Endothelial cell of umbilical vein (primary cell): ENCODE measurements at regions not wholly inside any gene's neighbourhood (a gene's known extent, or its start where the extent isn't known, plus 50 kb on each side); places are given as distances from the start of the nearest gene placed in this dataset.

Source experiments
- BruUV-seq: library from RNA; stranded (reverse); fragments of 400-500 nt; replicated peaks from 2 replicates; lab custom pipeline; 2021; lab: Mats Ljungman, UMichigan
- CTCF ChIA-PET: fragments of 300-600, 350-600 bp; sonication (Branson Sonifier 250); formaldehyde crosslinking; loops from one replicate; lab custom pipeline; 2021; ENCODE audit warnings: antibody characterized with exemption, inconsistent platforms; lab: Charles Lee
- POLR2A ChIA-PET: fragments of 300-600, 350-600 bp; sonication (Branson Sonifier 250); formaldehyde crosslinking; loops from one replicate; lab custom pipeline; 2021; ENCODE audit warnings: antibody characterized with exemption, inconsistent platforms; lab: Charles Lee
- DNase-seq: peaks from one replicate; pipeline ENCODE4 v3.0.0-alpha.2; 2011; ENCODE audit warnings: low read depth, low spot score
- FAIRE-seq: peaks from 2 replicates; lab custom pipeline; 2011; peaks lifted over from hg19 to GRCh38; lab: Jason Lieb, UNC
- H2AFZ ChIP-seq: 2 replicates; pipeline ENCODE4 v1.6.0; 2012; ENCODE audit warnings: low read depth, low read length, control low read depth, inconsistent platforms
- H3K27ac ChIP-seq: 2 replicates; pipeline ENCODE4 v1.5.1; 2011; ENCODE audit warnings: low read depth, mild to moderate bottlenecking, control low read depth, low read length, moderate library complexity; ENCODE audit not compliant: insufficient read depth
- H3K27me3 ChIP-seq, 2 experiments: 2 replicates each; pipeline versions ENCODE4 v1.6.0 to v1.6.1; 2011; ENCODE audit warnings: low read length in 2 of 2, mixed read lengths in 1 of 2; ENCODE audit not compliant: control insufficient read depth in 2 of 2, insufficient read depth in 2 of 2
- H3K36me3 ChIP-seq, 2 experiments: 2 replicates in 1 of 2; 3 replicates in 1 of 2; pipeline ENCODE4 v1.5.1; 2011; ENCODE audit warnings: low read length in 2 of 2, mild to moderate bottlenecking in 1 of 2, moderate library complexity in 1 of 2; ENCODE audit not compliant: control insufficient read depth in 2 of 2, insufficient read depth in 2 of 2; ENCODE audit errors: extremely low read depth in 1 of 2
- H3K4me1 ChIP-seq: 3 replicates; pipeline ENCODE4 v1.5.1; 2011; ENCODE audit warnings: mild to moderate bottlenecking, low read length; ENCODE audit not compliant: control insufficient read depth, insufficient read depth; ENCODE audit errors: extremely low read depth
- H3K4me2 ChIP-seq: 2 replicates; pipeline ENCODE4 v1.6.1; 2011; ENCODE audit warnings: low read length, control low read depth, mixed read lengths; ENCODE audit not compliant: insufficient read depth
- H3K4me3 ChIP-seq, 3 experiments: fragments of 200-600 bp in 1 of 3; sonication (generic), shearing (Covaris generic) in 1 of 3; replicated peaks in 1 of 3; 2 replicates each; pipeline ENCODE4 v1.5.1; 2011 to 2016; ENCODE audit warnings: control low read depth in 3 of 3, low read length in 3 of 3, mild to moderate bottlenecking in 2 of 3, inconsistent platforms in 1 of 3, low read depth in 1 of 3, moderate library complexity in 1 of 3; ENCODE audit not compliant: insufficient read depth in 1 of 3
- H3K79me2 ChIP-seq: 2 replicates; pipeline ENCODE4 v1.6.0; 2012; ENCODE audit warnings: low read length, inconsistent platforms; ENCODE audit not compliant: control insufficient read depth, insufficient read depth
- H3K9ac ChIP-seq: replicated peaks from 2 replicates; pipeline ENCODE3; 2011; ENCODE audit warnings: low read length, control low read depth; ENCODE audit not compliant: insufficient read depth; ENCODE audit errors: extremely low read depth
- H3K9me1 ChIP-seq: replicated peaks from 3 replicates; pipeline ENCODE4 v1.6.0; 2011; ENCODE audit warnings: mild to moderate bottlenecking, low read length; ENCODE audit not compliant: control insufficient read depth, insufficient read depth; ENCODE audit errors: extremely low read depth
- H3K9me3 ChIP-seq: replicated peaks from 2 replicates; pipeline ENCODE4 v1.5.1; 2012; ENCODE audit warnings: low read length, inconsistent platforms; ENCODE audit not compliant: control insufficient read depth, insufficient read depth
- H4K20me1 ChIP-seq: replicated peaks from 2 replicates; pipeline ENCODE3; 2011; ENCODE audit warnings: mild to moderate bottlenecking, low read length; ENCODE audit not compliant: control insufficient read depth, insufficient read depth; ENCODE audit errors: extremely low read depth
- CTCF ChIP-seq, 2 donors: IDR thresholded peaks; 1 replicate in 1 of 2; 2 replicates in 1 of 2; pipeline ENCODE4 v1.5.1; 2011; ENCODE audit warnings: low read length in 2 of 2, mild to moderate bottlenecking in 2 of 2, moderate library complexity in 2 of 2, control low read depth in 1 of 2, inconsistent platforms in 1 of 2, low read depth in 1 of 2; ENCODE audit not compliant: insufficient read depth in 1 of 2; ENCODE audit errors: extremely low read depth in 1 of 2
- EZH2 ChIP-seq: IDR thresholded peaks from 2 replicates; pipeline ENCODE4 v1.6.1; 2012; ENCODE audit warnings: borderline replicate concordance, low read depth, mild to moderate bottlenecking, moderate library complexity, low read length, inconsistent platforms; ENCODE audit not compliant: severe bottlenecking
- FOS ChIP-seq: IDR thresholded peaks from 2 replicates; pipeline ENCODE4 v1.6.1; 2011; ENCODE audit warnings: mild to moderate bottlenecking, low read length, moderate library complexity, borderline replicate concordance; ENCODE audit not compliant: insufficient read depth
- GATA2 ChIP-seq: IDR thresholded peaks from 2 replicates; pipeline ENCODE4 v1.7.0; 2011; ENCODE audit warnings: low read depth, mild to moderate bottlenecking, moderate library complexity, mixed read lengths, low read length; ENCODE audit not compliant: insufficient read length, insufficient read depth
- JUN ChIP-seq: IDR thresholded peaks from 2 replicates; pipeline ENCODE4 v1.6.1; 2011; ENCODE audit warnings: borderline replicate concordance, low read depth; ENCODE audit not compliant: insufficient read length, insufficient read depth
- MAX ChIP-seq: IDR thresholded peaks from 2 replicates; pipeline ENCODE4 v1.6.1; 2011; ENCODE audit not compliant: insufficient read depth, insufficient read length
- MYC ChIP-seq: IDR thresholded peaks from one replicate; pipeline ENCODE4 v1.6.1; 2011; ENCODE audit warnings: mild to moderate bottlenecking, low read depth, low read length
- POLR2A ChIP-seq: IDR thresholded peaks from 2 replicates; pipeline ENCODE4 v1.6.1; 2012; ENCODE audit warnings: low read depth, mild to moderate bottlenecking, control low read depth, low read length
- POLR2AphosphoS5 ChIP-seq: IDR thresholded peaks from 2 replicates; pipeline ENCODE4 v1.6.1; 2012; ENCODE audit warnings: low read depth, mild to moderate bottlenecking, control low read depth, low read length, moderate library complexity; ENCODE audit not compliant: insufficient read depth
- dilution Hi-C: fragments of 300-500 bp; cut with MboI; formaldehyde crosslinking; loops from one replicate; pipeline ENCODE4 v1.15.0; 2019; ENCODE audit warnings: low sequenced_read_pairs; ENCODE audit not compliant: extremely low pct_ligation_motif_present
- intact Hi-C: fragments of 100-400 bp; cut with micrococcal nuclease; formaldehyde crosslinking; loops from one replicate; pipeline ENCODE4 v1.10.0; 2022

- Histone ChIP-seq H2AFZ (no peak overlapping the region), H3K9ac (no peak overlapping the region), H3K27me3 (no peaks in the 10 kb centered on the region), H3K4me2 (no peak overlapping the region), H3K4me3 (no peak overlapping the region), H3K9me1 (no peaks in the 10 kb centered on the region), H3K4me1 (no peaks in the 10 kb centered on the region), H4K20me1 (no peaks in the 10 kb centered on the region), H3K9me3 (peaks cover 4% of the 10 kb centered on the region), H3K27ac (no peak overlapping the region), H3K36me3 (no peaks in the 10 kb centered on the region), H3K79me2 (no peaks in the 10 kb centered on the region)
- no peak for FAIRE-seq
- CTCF ChIA-PET, result no interaction called here
- no TSS peak for BruUV-seq
- dilution Hi-C loops, result no loop called here
- TF ChIP-seq FOS (no peak), GATA2 (no peak)
- DNase-seq, result no peak
- POLR2A ChIA-PET, result no interaction called here
- intact Hi-C loops, result no loop called here
These were observed 1459.9 kb downstream of the BRD1 start for GRCh38 chr22:48367731-48368130.

- CTCF ChIA-PET, result no interaction called here
- no peak for TF ChIP-seq POLR2A
- TF ChIP-seq EZH2, result no peak
- TF ChIP-seq JUN, result no peak
- no peak for TF ChIP-seq MAX
- no peak for TF ChIP-seq MYC
- no peak for TF ChIP-seq CTCF (IDR thresholded peaks at IDR 0.05; ENCODE audit: extremely low read depth in 1 of 2, insufficient read depth in 1 of 2, low read depth in 1 of 2, low read length in 2 of 2)
- TF ChIP-seq POLR2AphosphoS5, result no peak
- no peak for TF ChIP-seq GATA2
- TF ChIP-seq FOS, result no peak
- DNase-seq, result no peak
- Histone ChIP-seq H3K4me3 (no peak overlapping the region), H3K9me3 (peaks cover 4% of the 10 kb centered on the region), H3K27me3 (no peaks in the 10 kb centered on the region), H3K4me2 (no peak overlapping the region), H3K36me3 (no peaks in the 10 kb centered on the region), H2AFZ (no peak overlapping the region), H3K9ac (no peak overlapping the region), H3K9me1 (no peaks in the 10 kb centered on the region), H3K27ac (no peak overlapping the region), H3K4me1 (no peaks in the 10 kb centered on the region), H4K20me1 (no peaks in the 10 kb centered on the region), H3K79me2 (no peaks in the 10 kb centered on the region)
- intact Hi-C loops, result no loop called here
- dilution Hi-C loops, result no loop called here
- BruUV-seq, result no TSS peak
- no peak for FAIRE-seq
- POLR2A ChIA-PET, result no interaction called here
These were observed 1461.1 kb downstream of the BRD1 start for GRCh38 chr22:48366591-48366990.
